ENCODE measurements at regions not wholly inside any gene's neighbourhood (a gene's known extent, or its start where the extent isn't known, plus 50 kb on each side); places are given as distances from the start of the nearest gene placed in this dataset.

DNA sequence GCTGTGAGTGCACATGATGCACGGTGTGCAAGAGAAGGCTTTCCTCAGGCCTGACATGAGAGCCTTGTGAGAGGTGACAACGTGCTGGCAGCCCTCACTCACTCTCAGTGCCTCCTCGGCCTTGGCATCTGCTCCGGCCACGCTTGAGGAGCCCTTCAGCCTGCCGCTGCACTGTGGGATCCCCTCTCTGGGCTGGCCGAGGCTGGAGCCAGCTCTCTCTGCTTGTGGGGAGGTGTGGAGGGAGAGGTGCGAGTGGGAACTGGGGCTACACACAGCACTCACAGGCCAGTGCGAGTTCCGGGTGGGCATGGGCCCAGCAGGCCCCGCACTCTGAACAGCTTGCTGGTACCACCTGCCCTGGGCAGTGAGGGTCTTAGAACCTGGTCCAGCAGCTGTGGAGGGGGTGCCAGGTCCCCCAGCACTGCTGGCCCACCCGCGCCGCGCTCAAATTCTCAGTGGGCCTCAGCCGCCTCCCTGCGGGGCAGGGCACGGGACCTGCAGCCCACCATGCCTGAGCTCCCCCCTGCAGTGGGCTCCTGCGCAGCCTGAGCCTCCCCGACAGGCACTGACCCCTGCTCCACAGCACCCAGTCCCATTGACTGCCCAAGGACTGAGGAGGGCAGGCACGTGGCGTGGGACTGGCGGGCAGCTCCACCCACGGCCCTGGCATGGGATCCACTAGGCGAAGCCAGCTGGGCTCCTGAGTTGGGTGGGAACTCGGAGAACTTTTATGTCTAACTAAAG, 74.9 kb upstream of the BMP5 start:
- TF ChIP-seq, protein P1, sequence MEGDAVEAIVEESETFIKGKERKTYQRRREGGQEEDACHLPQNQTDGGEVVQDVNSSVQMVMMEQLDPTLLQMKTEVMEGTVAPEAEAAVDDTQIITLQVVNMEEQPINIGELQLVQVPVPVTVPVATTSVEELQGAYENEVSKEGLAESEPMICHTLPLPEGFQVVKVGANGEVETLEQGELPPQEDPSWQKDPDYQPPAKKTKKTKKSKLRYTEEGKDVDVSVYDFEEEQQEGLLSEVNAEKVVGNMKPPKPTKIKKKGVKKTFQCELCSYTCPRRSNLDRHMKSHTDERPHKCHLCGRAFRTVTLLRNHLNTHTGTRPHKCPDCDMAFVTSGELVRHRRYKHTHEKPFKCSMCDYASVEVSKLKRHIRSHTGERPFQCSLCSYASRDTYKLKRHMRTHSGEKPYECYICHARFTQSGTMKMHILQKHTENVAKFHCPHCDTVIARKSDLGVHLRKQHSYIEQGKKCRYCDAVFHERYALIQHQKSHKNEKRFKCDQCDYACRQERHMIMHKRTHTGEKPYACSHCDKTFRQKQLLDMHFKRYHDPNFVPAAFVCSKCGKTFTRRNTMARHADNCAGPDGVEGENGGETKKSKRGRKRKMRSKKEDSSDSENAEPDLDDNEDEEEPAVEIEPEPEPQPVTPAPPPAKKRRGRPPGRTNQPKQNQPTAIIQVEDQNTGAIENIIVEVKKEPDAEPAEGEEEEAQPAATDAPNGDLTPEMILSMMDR (IDR thresholded peaks at IDR 0.05; ENCODE audit: low read depth, low read length), result no peak
- no peak for TF ChIP-seq EZH2phosphoT487 (IDR thresholded peaks at IDR 0.05; ENCODE audit: low read depth)

All from OCI-LY3 (cell line).